C4-2B (cell line): ENCODE measurements at regions not wholly inside any gene's neighbourhood (a gene's known extent, or its start where the extent isn't known, plus 50 kb on each side); places are given as distances from the start of the nearest gene placed in this dataset.

ENCODE experiments used
- H3K27ac ChIP-seq: fragments of 450-650 bp; 2 replicates; pipeline ENCODE4 v1.5.1; 2017
- CTCF ChIP-seq: fragments of 450-650 bp; conservative IDR thresholded peaks from 2 replicates; pipeline ENCODE4 v1.5.1; 2017; ENCODE audit warnings: mild to moderate bottlenecking
- ZFX ChIP-seq: fragments of 450-650 bp; IDR thresholded peaks from 2 replicates; pipeline ENCODE4 v1.6.1; 2017

DNA sequence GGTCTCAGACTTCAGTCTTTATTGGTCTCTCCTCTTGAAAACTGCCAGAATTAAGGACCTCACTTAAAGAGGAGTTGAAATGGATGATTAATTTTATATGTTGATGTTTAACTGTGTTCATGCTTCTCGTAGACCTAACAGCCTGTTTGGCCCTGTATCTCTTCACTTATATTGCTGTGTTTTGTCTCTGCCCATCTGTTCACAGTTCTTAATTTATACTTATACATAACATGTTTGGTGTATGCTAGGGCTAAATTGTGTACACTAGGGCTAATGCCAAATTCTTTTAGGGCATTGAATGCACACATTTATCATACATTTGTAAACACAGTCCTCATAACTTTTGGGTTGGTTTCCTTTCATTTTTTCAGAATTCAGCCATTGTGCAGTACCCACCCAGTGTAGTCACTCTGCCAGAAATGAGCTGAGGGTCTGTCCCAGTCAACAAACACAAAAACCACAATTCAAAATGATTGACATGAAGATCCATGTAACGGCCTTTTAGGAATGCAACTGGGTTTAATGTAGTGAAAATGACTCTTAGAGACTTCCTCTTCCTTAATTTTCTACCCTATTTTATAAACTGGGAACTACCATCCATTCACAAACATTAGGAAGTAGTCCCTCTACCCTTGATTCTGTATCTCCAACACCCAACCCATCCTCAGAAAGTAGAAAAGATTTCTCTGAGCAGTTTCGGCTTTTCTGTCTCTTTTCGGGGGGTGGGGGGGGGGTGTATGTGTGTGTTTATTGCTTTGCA is 668.8 kb upstream of the KLF4 start:
- TF ChIP-seq ZFX: no peak
- no peak for TF ChIP-seq CTCF
- no peak overlapping the region for H3K27ac ChIP-seq

GRCh38 chr9:108156270-108156998 is 666.9 kb upstream of the KLF4 start:
- TF ChIP-seq CTCF (no peak), ZFX (no peak)
- no peak overlapping the region for H3K27ac ChIP-seq

- no peak for TF ChIP-seq CTCF
- no peak for TF ChIP-seq ZFX
- no peak overlapping the region for H3K27ac ChIP-seq
These were observed 663.8 kb upstream of the KLF4 start for GRCh38 chr9:108153416-108153815.

- no peak overlapping the region for H3K27ac ChIP-seq
- TF ChIP-seq CTCF: no peak
- no peak for TF ChIP-seq ZFX
These were observed 661.4 kb upstream of the KLF4 start for GRCh38 chr9:108150736-108151586.

- H3K27ac ChIP-seq: no peak overlapping the region
- TF ChIP-seq CTCF (no peak), ZFX (no peak)
These were observed 659.8 kb upstream of the KLF4 start for GRCh38 chr9:108149326-108149725.

- peak overlapping the region; percentile 27 for H3K27ac ChIP-seq
- TF ChIP-seq ZFX (no peak), CTCF (no peak)
These were observed 653.1 kb upstream of the KLF4 start for GRCh38 chr9:108142504-108143201.
